Activated CD8-positive, alpha-beta T cell treated with anti-CD3 and anti-CD28 coated beads for 36 hours (primary cell): ENCODE measurements at regions not wholly inside any gene's neighbourhood (a gene's known extent, or its start where the extent isn't known, plus 50 kb on each side); places are given as distances from the start of the nearest gene placed in this dataset.

Source experiments
- ATAC-seq: fragments of 200-7000 bp; cut with Tn5 transposase; one replicate; pipeline ENCODE4 v1.10.0; 2021; ENCODE audit warnings: mild to moderate bottlenecking, moderate library complexity
- CTCF ChIA-PET: fragments of 350-600 bp; sonication (Branson Sonifier 250); formaldehyde crosslinking; loops from one replicate; lab custom pipeline; 2021; ENCODE audit warnings: antibody characterized with exemption; lab: Charles Lee
- POLR2A ChIA-PET: fragments of 350-600 bp; sonication (Branson Sonifier 250); formaldehyde crosslinking; loops from one replicate; lab custom pipeline; 2021; ENCODE audit warnings: antibody characterized with exemption; lab: Charles Lee
- DNase-seq: peaks from one replicate; pipeline ENCODE4 v3.0.0-alpha.2; 2020
- H3K27ac Mint-ChIP-seq: one replicate; pipeline ENCODE4 v1.8.0; 2021; ENCODE audit warnings: mild to moderate bottlenecking, mixed read lengths
- H3K27me3 Mint-ChIP-seq: one replicate; pipeline ENCODE4 v1.8.0; 2021; ENCODE audit warnings: mixed read lengths
- H3K36me3 Mint-ChIP-seq: one replicate; pipeline ENCODE4 v1.8.0; 2021; ENCODE audit warnings: low read depth, mixed read lengths
- H3K4me1 Mint-ChIP-seq: one replicate; pipeline ENCODE4 v1.8.0; 2021; ENCODE audit warnings: low read depth, mixed read lengths
- H3K4me3 Mint-ChIP-seq: one replicate; pipeline ENCODE4 v1.8.0; 2021; ENCODE audit warnings: mild to moderate bottlenecking, moderate library complexity, mixed read lengths
- H3K9me3 Mint-ChIP-seq: one replicate; pipeline ENCODE4 v1.8.0; 2021; ENCODE audit warnings: mixed read lengths
- CTCF ChIP-seq: fragments of 200-600 bp; IDR thresholded peaks from one replicate; pipeline ENCODE4 v1.8.0; 2022; ENCODE audit warnings: antibody characterized with exemption, mild to moderate bottlenecking
- intact Hi-C: fragments of 100-400 bp; cut with micrococcal nuclease; formaldehyde crosslinking; loops from one replicate; pipeline ENCODE4 v1.10.0; 2022

DNA sequence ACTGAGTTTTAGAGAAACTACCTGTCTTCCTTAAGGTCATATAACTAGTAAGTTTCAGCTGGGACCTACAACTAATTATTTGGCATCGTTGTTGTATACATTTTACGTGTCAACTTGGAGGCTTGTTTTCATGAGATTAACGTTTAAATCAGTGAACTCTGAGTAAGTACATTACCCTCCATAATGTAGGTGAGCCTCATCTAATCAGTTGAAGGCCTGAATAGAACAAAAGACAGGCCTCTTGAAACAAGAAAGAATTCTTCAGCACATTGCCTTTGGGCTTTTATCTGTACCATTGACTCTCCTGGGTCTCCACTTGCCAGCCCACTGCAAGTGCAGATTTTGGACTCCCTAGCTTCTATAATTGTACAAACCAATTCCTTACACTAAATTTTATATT lies 364.6 kb downstream of the ADGRL2 start:
- no peak for ATAC-seq
- CTCF ChIA-PET, result no interaction called here
- Mint-ChIP-seq H3K27me3 (peaks cover 3% of the 10 kb centered on the region), H3K27ac (no peak overlapping the region), H3K4me3 (no peak overlapping the region), H3K4me1 (peaks cover 14% of the 10 kb centered on the region), H3K9me3 (no peaks in the 10 kb centered on the region), H3K36me3 (no peaks in the 10 kb centered on the region)
- TF ChIP-seq CTCF, result no peak
- intact Hi-C loops, result no loop called here
- no peak for DNase-seq
- POLR2A ChIA-PET, result no interaction called here

DNA sequence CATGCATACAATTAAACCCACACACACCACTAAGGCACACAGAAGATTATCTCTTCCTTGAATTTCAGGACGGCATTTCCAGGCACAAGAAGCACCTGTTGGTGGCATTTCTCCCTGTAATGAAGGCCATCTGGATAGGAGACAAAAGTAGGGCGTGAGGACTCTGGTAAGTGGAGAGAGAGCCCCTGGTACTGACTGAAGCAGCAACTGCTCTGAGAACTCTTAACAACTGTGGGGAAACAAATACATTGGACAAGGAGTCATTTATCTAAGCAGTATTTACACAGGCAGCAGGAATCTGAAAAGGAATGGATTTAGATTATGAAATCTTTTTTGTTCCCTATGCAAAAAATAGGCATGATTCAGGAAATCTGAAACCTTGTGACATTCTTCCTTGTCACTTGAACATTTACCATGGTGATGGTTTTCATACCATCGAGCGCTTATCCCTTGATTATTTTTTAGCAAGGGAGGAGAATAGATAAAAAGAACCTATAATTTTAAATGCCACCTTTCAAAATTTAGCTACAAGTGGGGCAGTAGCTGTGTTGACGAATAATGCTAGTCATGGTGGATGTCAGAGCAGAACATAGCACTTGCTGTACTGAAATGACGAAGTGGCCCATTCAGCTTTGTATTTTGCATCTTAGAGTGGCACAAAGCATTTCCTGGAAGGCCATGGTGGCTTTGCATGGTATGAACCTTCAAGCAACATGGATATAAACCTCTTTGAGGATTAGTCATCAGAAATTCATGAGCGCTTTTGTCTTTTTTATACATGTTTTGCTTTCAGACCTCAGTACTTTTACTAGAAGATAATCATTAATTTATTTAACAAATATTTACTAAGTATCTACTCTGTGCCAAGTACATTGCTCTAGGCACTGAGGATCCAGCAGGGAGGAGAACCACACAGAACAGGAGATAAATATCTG lies 362.0 kb downstream of the ADGRL2 start:
- Mint-ChIP-seq H3K4me3 (no peak overlapping the region), H3K36me3 (no peaks in the 10 kb centered on the region), H3K4me1 (peaks cover 14% of the 10 kb centered on the region), H3K9me3 (no peaks in the 10 kb centered on the region), H3K27ac (no peak overlapping the region), H3K27me3 (peaks cover 3% of the 10 kb centered on the region)
- intact Hi-C loops, result no loop called here
- no peak for ATAC-seq
- TF ChIP-seq CTCF, result no peak
- CTCF ChIA-PET, result no interaction called here
- DNase-seq, result no peak
- POLR2A ChIA-PET, result no interaction called here

DNA sequence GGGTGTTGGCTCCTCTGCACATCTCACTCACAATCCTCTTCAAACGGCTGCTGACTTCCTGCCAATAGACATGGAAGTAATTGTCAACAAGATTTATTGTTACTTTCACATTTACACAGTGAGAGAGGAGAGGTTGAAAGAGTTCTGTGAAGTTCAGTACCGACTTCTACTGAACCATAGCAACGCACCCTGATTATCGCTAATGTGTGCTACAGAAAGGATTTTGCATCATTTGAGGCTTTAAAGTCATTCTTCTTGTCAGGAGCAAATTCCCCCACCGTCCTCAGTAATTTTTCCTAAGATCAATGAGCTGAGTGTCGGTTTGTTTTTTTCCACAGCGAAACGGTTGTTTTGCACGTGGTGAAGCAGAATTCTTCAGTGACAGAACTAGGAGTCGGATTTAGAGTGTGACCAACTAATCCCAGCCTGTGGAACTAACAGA lies 361.0 kb downstream of the ADGRL2 start:
- CTCF ChIA-PET, result no interaction called here

GRCh38 chr1:82160903-82161302 lies 360.2 kb downstream of the ADGRL2 start:
- ChIA-PET CTCF (no interaction called here), POLR2A (no interaction called here)
- Mint-ChIP-seq H3K27ac (no peak overlapping the region), H3K4me1 (peaks cover 14% of the 10 kb centered on the region), H3K4me3 (no peak overlapping the region), H3K9me3 (no peaks in the 10 kb centered on the region), H3K36me3 (no peaks in the 10 kb centered on the region), H3K27me3 (peaks cover 3% of the 10 kb centered on the region)
- TF ChIP-seq CTCF, result no peak
- no peak for ATAC-seq
- no peak for DNase-seq
- intact Hi-C loops, result no loop called here

More for the DNA sequence above, 361.0 kb downstream of the ADGRL2 start:
- H3K27me3 Mint-ChIP-seq, result peaks cover 3% of the 10 kb centered on the region
- DNase-seq (no peak), ATAC-seq (peak; percentile 37)
- no peaks in the 10 kb centered on the region for H3K36me3 Mint-ChIP-seq
- H3K4me1 Mint-ChIP-seq, result peaks cover 14% of the 10 kb centered on the region
- POLR2A ChIA-PET, result no interaction called here
- no peak overlapping the region for H3K27ac Mint-ChIP-seq
- intact Hi-C loops, result no loop called here
- peak overlapping the region; percentile 30 for H3K4me3 Mint-ChIP-seq
- H3K9me3 Mint-ChIP-seq, result no peaks in the 10 kb centered on the region
- no peak for TF ChIP-seq CTCF

- no peaks in the 10 kb centered on the region for H3K9me3 Mint-ChIP-seq
- intact Hi-C loops, result no loop called here
- H3K4me1 Mint-ChIP-seq, result peaks cover 14% of the 10 kb centered on the region
- H3K27me3 Mint-ChIP-seq, result peaks cover 3% of the 10 kb centered on the region
- no peak overlapping the region for H3K4me3 Mint-ChIP-seq
- no peak for TF ChIP-seq CTCF
- CTCF ChIA-PET, result no interaction called here
- H3K27ac Mint-ChIP-seq, result no peak overlapping the region
- POLR2A ChIA-PET, result no interaction called here
- DNase-seq, result no peak
- H3K36me3 Mint-ChIP-seq, result no peaks in the 10 kb centered on the region
- ATAC-seq, result no peak
These were observed 359.3 kb downstream of the ADGRL2 start for GRCh38 chr1:82160036-82160435.
